Activated CD8-positive, alpha-beta memory T cell treated with anti-CD3 and anti-CD28 coated beads, Interleukin-2, amount 10 ng/mL, durations not matched to agents 7 days and 5 days (primary cell): ENCODE measurements at regions not wholly inside any gene's neighbourhood (a gene's known extent, or its start where the extent isn't known, plus 50 kb on each side); places are given as distances from the start of the nearest gene placed in this dataset.
"Not testable (repeated sequence)": the region's sequence is repeated elsewhere in the genome, so short reads cannot be mapped to it uniquely, and the experiment has no call there.

Source experiments
- ATAC-seq: fragments of 150-1000 bp; cut with Tn5 transposase; one replicate; pipeline ENCODE4 v1.10.0; 2021; ENCODE audit warnings: moderate library complexity
- CTCF ChIA-PET: fragments of 350-600 bp; sonication (Branson Sonifier 250); formaldehyde crosslinking; loops from one replicate; lab custom pipeline; 2021; ENCODE audit warnings: antibody characterized with exemption; lab: Charles Lee
- DNase-seq: peaks from one replicate; pipeline ENCODE4 v3.0.0-alpha.2; 2020
- H3K27ac Mint-ChIP-seq: one replicate; pipeline ENCODE4 v1.8.0; 2021; ENCODE audit warnings: mild to moderate bottlenecking, mixed read lengths
- H3K27me3 Mint-ChIP-seq: one replicate; pipeline ENCODE4 v1.8.0; 2021; ENCODE audit warnings: mixed read lengths
- H3K36me3 Mint-ChIP-seq: one replicate; pipeline ENCODE4 v1.8.0; 2021; ENCODE audit warnings: mild to moderate bottlenecking, mixed read lengths
- H3K4me1 Mint-ChIP-seq: one replicate; pipeline ENCODE4 v1.8.0; 2021; ENCODE audit warnings: mixed read lengths
- H3K4me3 Mint-ChIP-seq: one replicate; pipeline ENCODE4 v1.8.0; 2021; ENCODE audit warnings: mild to moderate bottlenecking, moderate library complexity, mixed read lengths
- H3K9me3 Mint-ChIP-seq: one replicate; pipeline ENCODE4 v1.8.0; 2022; ENCODE audit warnings: low read depth, mixed read lengths

GRCh38 chr18:42474577-42474976 lies 519.5 kb downstream of the PIK3C3 start:
- Mint-ChIP-seq H3K9me3 (peaks cover 2% of the 10 kb centered on the region), H3K4me1 (no peaks in the 10 kb centered on the region), H3K27me3 (no peaks in the 10 kb centered on the region), H3K36me3 (no peaks in the 10 kb centered on the region), H3K27ac (no peak overlapping the region), H3K4me3 (no peak overlapping the region)
- CTCF ChIA-PET: no interaction called here
- no peak for ATAC-seq
- DNase-seq: no peak

GRCh38 chr18:42475157-42475556 lies 520.1 kb downstream of the PIK3C3 start:
- CTCF ChIA-PET: no interaction called here
- Mint-ChIP-seq H3K4me1 (no peaks in the 10 kb centered on the region), H3K9me3 (peaks cover 2% of the 10 kb centered on the region)

GRCh38 chr18:42477267-42477666 lies 522.2 kb downstream of the PIK3C3 start:
- CTCF ChIA-PET: no interaction called here
- Mint-ChIP-seq H3K36me3 (no peaks in the 10 kb centered on the region), H3K4me1 (no peaks in the 10 kb centered on the region)

More at GRCh38 chr18:42475157-42475556, 520.1 kb downstream of the PIK3C3 start:
- ATAC-seq (no peak), DNase-seq (no peak)
- no peaks in the 10 kb centered on the region for H3K27me3 Mint-ChIP-seq
- no peak overlapping the region for H3K4me3 Mint-ChIP-seq
- H3K36me3 Mint-ChIP-seq: no peaks in the 10 kb centered on the region
- no peak overlapping the region for H3K27ac Mint-ChIP-seq

GRCh38 chr18:42480441-42480840 lies 525.4 kb downstream of the PIK3C3 start:
- H3K4me3 Mint-ChIP-seq: no peak overlapping the region
- ATAC-seq (no peak), DNase-seq (no peak)
- H3K27me3 Mint-ChIP-seq: no peaks in the 10 kb centered on the region
- no peaks in the 10 kb centered on the region for H3K36me3 Mint-ChIP-seq
- no peaks in the 10 kb centered on the region for H3K4me1 Mint-ChIP-seq
- CTCF ChIA-PET: no interaction called here
- peaks cover 2% of the 10 kb centered on the region for H3K9me3 Mint-ChIP-seq
- no peak overlapping the region for H3K27ac Mint-ChIP-seq

More at GRCh38 chr18:42477267-42477666, 522.2 kb downstream of the PIK3C3 start:
- no peak for ATAC-seq
- Mint-ChIP-seq H3K27me3 (no peaks in the 10 kb centered on the region), H3K27ac (no peak overlapping the region), H3K9me3 (peaks cover 2% of the 10 kb centered on the region), H3K4me3 (no peak overlapping the region)
- no peak for DNase-seq

- H3K36me3 Mint-ChIP-seq: no peaks in the 10 kb centered on the region
- H3K4me3 Mint-ChIP-seq: no peak overlapping the region
- H3K27ac Mint-ChIP-seq: no peak overlapping the region
- H3K4me1 Mint-ChIP-seq: no peaks in the 10 kb centered on the region
- CTCF ChIA-PET: no interaction called here
- no peak for ATAC-seq
- no peak for DNase-seq
- peaks cover 4% of the 10 kb centered on the region for H3K9me3 Mint-ChIP-seq
- no peaks in the 10 kb centered on the region for H3K27me3 Mint-ChIP-seq
Observed at GRCh38 chr18:42484648-42485047, 529.6 kb downstream of the PIK3C3 start.

- ATAC-seq: no peak
- no peak for DNase-seq
- H3K27me3 Mint-ChIP-seq: no peaks in the 10 kb centered on the region
- H3K4me3 Mint-ChIP-seq: no peak overlapping the region
- no peaks in the 10 kb centered on the region for H3K4me1 Mint-ChIP-seq
- no peaks in the 10 kb centered on the region for H3K36me3 Mint-ChIP-seq
- CTCF ChIA-PET: no interaction called here
- H3K9me3 Mint-ChIP-seq: peaks cover 4% of the 10 kb centered on the region
- no peak overlapping the region for H3K27ac Mint-ChIP-seq
Observed at GRCh38 chr18:42486271-42486670, 531.2 kb downstream of the PIK3C3 start.

GRCh38 chr18:42508683-42509296 lies 553.8 kb downstream of the PIK3C3 start:
- H3K4me3 Mint-ChIP-seq: no peak overlapping the region
- H3K27me3 Mint-ChIP-seq: no peaks in the 10 kb centered on the region
- CTCF ChIA-PET: no interaction called here
- H3K27ac Mint-ChIP-seq: no peak overlapping the region
- H3K9me3 Mint-ChIP-seq: peaks cover 2% of the 10 kb centered on the region
- ATAC-seq (no peak), DNase-seq (no peak)
- H3K4me1 Mint-ChIP-seq: no peaks in the 10 kb centered on the region
- no peaks in the 10 kb centered on the region for H3K36me3 Mint-ChIP-seq

GRCh38 chr18:42509750-42510415 lies 554.8 kb downstream of the PIK3C3 start:
- CTCF ChIA-PET: no interaction called here
- ATAC-seq: no peak
- Mint-ChIP-seq H3K4me1 (no peaks in the 10 kb centered on the region), H3K27me3 (no peaks in the 10 kb centered on the region), H3K27ac (no peak overlapping the region), H3K4me3 (no peak overlapping the region), H3K36me3 (no peaks in the 10 kb centered on the region), H3K9me3 (peaks cover 2% of the 10 kb centered on the region)
- DNase-seq: no peak

GRCh38 chr18:42510540-42510939 lies 555.5 kb downstream of the PIK3C3 start:
- Mint-ChIP-seq H3K36me3 (no peaks in the 10 kb centered on the region), H3K4me3 (no peak overlapping the region), H3K9me3 (no peaks in the 10 kb centered on the region), H3K27ac (no peak overlapping the region), H3K4me1 (no peaks in the 10 kb centered on the region), H3K27me3 (no peaks in the 10 kb centered on the region)
- no peak for ATAC-seq
- CTCF ChIA-PET: no interaction called here
- no peak for DNase-seq

- no peaks in the 10 kb centered on the region for H3K4me1 Mint-ChIP-seq
- H3K4me3 Mint-ChIP-seq: no peak overlapping the region
- H3K36me3 Mint-ChIP-seq: no peaks in the 10 kb centered on the region
- peaks cover 2% of the 10 kb centered on the region for H3K9me3 Mint-ChIP-seq
- DNase-seq (no peak), ATAC-seq (no peak)
- no peaks in the 10 kb centered on the region for H3K27me3 Mint-ChIP-seq
- no peak overlapping the region for H3K27ac Mint-ChIP-seq
- CTCF ChIA-PET: no interaction called here
Observed at GRCh38 chr18:42513441-42513840, 558.4 kb downstream of the PIK3C3 start.

GRCh38 chr18:42514512-42514911 lies 559.5 kb downstream of the PIK3C3 start:
- no peak overlapping the region for H3K27ac Mint-ChIP-seq
- CTCF ChIA-PET: no interaction called here
- no peaks in the 10 kb centered on the region for H3K4me1 Mint-ChIP-seq
- H3K9me3 Mint-ChIP-seq: peaks cover 2% of the 10 kb centered on the region
- DNase-seq (no peak), ATAC-seq (no peak)
- H3K4me3 Mint-ChIP-seq: no peak overlapping the region
- H3K27me3 Mint-ChIP-seq: no peaks in the 10 kb centered on the region
- H3K36me3 Mint-ChIP-seq: no peaks in the 10 kb centered on the region

GRCh38 chr18:42517896-42518295 lies 562.9 kb downstream of the PIK3C3 start:
- no peaks in the 10 kb centered on the region for H3K4me1 Mint-ChIP-seq
- CTCF ChIA-PET: no interaction called here

GRCh38 chr18:42518331-42518730 lies 563.3 kb downstream of the PIK3C3 start:
- CTCF ChIA-PET, H3K36me3 Mint-ChIP-seq, H3K27me3 Mint-ChIP-seq, ATAC-seq, H3K4me3 Mint-ChIP-seq, DNase-seq, H3K27ac Mint-ChIP-seq, H3K4me1 Mint-ChIP-seq, H3K9me3 Mint-ChIP-seq: not testable (repeated sequence)

More at GRCh38 chr18:42517896-42518295, 562.9 kb downstream of the PIK3C3 start:
- DNase-seq (no peak), ATAC-seq (no peak)
- no peak overlapping the region for H3K27ac Mint-ChIP-seq
- no peaks in the 10 kb centered on the region for H3K27me3 Mint-ChIP-seq
- H3K36me3 Mint-ChIP-seq: no peaks in the 10 kb centered on the region
- peaks cover 2% of the 10 kb centered on the region for H3K9me3 Mint-ChIP-seq
- no peak overlapping the region for H3K4me3 Mint-ChIP-seq

- H3K9me3 Mint-ChIP-seq: peaks cover 2% of the 10 kb centered on the region
Observed at GRCh38 chr18:42520138-42520537, 565.1 kb downstream of the PIK3C3 start.

More at GRCh38 chr18:42520138-42520537, 565.1 kb downstream of the PIK3C3 start:
- no peak overlapping the region for H3K4me3 Mint-ChIP-seq
- no peak for ATAC-seq
- no peaks in the 10 kb centered on the region for H3K4me1 Mint-ChIP-seq
- DNase-seq: no peak
- H3K27me3 Mint-ChIP-seq: no peaks in the 10 kb centered on the region
- CTCF ChIA-PET: no interaction called here
- no peak overlapping the region for H3K27ac Mint-ChIP-seq
- H3K36me3 Mint-ChIP-seq: no peaks in the 10 kb centered on the region
